Suppressor macrophage treated with lipopolysaccharide for 1 hour (primary cell): ENCODE measurements at regions not wholly inside any gene's neighbourhood (a gene's known extent, or its start where the extent isn't known, plus 50 kb on each side); places are given as distances from the start of the nearest gene placed in this dataset.

ENCODE experiments used
- DNase-seq, 3 donors: peaks; one replicate each; pipeline ENCODE4 v3.0.0-alpha.2; 2020 to 2022

DNA sequence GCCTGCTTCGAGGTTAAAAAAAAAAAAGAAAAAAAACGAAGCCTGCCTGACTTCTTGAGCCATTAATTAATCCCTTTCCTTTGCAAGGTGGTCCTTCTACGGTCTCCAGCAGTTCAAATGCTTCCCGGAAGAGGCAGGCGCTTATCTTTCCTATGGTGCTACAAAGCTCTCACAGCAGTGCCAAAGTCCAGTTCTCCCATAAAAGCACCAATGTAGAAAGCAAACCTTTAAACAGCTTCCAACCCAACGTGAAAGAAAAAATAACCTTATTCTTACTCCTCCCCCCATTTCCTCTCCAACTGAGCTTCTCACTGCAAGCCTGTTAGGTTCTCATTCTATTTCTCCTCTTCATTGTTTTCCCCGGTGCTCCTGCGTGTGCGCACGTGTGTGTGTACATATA is 317.4 kb upstream of the SOX11 start:
- no peak for DNase-seq

DNA sequence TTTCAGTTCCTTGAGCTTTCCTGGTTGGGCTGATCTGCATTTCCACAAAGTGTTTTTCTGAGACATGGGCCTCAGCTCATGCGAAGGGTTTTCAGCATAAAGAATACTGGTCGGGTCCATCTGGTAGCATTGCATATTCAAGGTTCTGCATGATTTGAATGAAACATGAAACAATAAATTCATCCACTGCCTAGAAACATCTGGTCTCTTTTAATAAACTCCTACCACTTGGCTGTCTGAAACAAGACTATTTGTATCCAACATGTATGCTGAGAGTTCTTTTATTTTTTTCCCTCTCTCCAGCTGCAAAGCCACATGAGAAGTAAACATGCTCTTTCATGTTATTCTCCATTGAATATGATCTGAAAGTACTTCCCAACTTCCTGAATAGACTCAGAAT is 314.9 kb upstream of the SOX11 start:
- DNase-seq: no peak

DNA sequence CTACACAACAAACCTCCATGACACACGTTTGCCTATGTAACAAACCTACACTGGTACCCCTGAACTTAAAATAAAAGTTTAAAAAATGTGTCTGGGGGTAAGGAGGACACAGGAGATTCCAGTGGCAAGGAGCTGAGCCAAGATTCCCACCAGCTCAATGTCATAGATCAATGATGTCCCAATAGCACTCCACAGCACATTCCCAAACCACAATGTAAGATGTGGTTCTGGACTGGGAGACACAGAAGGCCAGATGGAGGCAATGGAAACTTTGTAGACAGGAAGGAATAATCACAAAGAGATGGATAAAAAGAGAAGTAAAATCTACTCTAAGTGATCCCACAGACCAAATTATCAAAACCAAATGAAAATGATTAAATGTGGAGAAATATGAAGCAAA is 312.4 kb upstream of the SOX11 start:
- no peak for DNase-seq

DNA sequence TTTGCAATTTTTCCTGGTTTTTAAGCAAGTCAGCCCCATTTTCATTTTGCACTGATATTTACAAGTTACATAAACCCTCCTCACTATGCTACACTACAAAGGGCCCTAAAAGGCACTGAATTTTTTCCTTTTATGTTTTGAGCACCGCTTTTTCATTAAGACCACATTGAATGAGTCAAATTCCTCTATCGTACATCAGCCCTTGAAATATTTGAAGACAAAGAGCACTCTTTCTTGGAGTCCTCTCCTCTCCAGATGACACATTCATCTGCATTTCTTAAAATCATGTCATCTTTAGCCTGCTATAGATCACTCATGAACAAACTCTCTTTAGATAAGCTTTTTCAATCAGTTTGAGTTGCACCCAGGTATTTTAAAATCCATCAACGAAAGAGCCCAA is 306.6 kb upstream of the SOX11 start:
- no peak for DNase-seq

DNA sequence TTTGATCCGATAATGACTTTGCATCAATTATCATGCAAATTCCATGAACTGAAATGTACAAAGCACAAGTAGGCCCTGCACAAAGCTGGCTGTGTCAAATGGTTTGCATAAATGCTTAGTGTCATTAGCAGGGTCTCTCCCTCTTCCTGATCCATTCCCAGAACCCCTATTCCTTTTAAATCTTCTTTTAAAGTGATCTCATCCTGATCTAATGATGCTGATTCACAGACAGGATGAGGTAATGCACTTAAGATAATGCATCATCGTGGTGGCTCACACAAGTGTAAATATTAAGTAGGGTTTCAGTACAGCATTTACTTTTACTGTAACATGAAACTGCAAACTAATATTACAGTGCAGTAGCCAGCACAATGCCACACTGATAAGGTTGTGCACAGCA is 304.8 kb upstream of the SOX11 start:
- no peak for DNase-seq

DNA sequence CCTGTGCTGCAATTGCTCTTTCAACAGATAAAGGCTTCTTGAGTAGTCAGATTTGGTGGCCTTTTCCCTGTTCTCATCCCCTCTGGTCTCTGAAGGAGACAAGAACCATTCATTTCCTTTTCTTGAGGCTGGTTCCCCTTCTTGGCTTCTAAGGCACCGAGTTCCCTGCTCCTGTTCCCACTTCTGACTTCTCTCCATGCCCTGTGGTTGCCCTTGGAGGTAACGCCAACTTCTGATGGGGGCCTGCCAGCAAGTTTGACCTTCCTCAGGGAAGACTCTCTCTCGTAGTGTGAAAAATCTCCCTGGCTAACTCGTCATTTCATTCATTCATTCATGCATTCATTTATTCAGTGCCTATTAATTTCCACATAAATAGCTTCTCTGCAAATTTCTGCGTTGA is 302.4 kb upstream of the SOX11 start:
- no peak for DNase-seq

DNA sequence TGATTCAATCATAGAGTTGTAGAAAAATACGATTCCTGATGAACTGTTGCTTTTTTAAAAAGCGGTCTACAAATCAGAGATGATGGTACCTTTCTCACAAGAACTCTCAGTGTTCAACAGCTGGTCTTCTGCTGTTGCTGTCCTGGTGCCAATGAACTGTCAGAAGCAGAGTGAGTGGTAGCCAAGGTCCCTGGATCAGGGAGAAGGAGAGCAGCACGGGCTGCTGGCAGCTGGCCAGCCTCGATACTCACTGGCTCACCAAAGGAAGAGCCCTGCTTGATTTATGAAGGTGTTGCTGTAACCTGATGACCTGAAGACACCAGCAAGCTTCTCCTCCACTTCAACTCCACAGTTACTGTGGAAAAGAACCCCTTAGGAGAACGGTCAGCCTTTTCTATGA is 300.8 kb upstream of the SOX11 start:
- no peak for DNase-seq

DNA sequence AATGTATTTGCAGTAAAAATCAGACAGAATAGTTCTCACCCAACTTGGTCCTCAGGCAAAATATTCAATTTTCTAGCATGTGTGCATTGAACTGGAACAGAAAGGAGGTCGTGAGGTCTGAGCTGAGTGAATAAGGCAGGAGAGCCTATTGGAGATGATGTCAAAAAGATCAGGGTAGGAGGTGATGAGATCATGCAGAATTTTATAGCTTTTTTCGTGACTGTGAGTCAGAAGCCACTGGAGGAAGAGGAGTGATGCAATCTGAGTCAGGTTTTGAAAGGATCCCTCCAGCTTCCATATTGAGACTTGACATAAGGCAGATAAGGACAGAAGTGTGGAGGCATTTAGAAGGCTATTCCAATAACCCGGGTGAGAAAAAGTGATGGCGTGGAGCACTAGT is 299.5 kb upstream of the SOX11 start:
- peak; percentile 1 to 34 (median 17) for DNase-seq

DNA sequence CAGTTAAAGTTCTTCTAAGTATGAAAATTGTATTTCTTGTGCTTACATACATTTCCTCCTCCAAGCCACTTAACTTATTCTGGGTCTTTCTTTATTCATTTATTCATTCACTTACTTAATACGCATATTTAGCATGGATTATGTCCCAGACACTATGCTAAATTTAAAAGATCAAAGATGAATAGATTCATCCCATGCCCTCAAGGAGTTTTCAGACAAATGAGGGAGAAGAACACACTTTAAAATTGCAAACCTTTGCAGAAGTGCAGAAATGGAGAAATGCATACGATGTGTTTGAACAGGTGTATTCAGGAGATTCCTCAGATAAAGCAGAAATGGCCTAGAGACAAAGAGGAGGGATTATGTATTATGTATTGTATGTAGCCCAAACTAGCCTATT is 298.7 kb upstream of the SOX11 start:
- DNase-seq: no peak

DNA sequence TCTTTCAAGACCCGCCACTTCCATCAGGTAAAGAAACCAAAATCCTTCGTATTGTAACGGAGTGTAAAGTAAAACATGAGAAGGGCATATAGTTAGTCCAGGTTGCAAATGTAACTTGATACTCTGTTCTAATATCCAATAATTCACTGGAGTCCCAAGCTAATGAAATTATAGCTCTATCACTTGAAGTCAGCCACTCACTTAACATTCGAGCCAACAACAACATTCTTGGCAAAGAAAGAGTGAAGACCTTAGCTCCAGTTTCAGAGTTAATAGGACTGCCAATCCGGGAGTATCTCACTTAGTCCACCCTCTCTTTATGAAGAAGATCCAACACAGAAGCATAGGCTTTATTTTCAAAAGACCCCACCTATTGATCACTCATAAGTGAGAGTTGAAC is 298.0 kb upstream of the SOX11 start:
- no peak for DNase-seq

DNA sequence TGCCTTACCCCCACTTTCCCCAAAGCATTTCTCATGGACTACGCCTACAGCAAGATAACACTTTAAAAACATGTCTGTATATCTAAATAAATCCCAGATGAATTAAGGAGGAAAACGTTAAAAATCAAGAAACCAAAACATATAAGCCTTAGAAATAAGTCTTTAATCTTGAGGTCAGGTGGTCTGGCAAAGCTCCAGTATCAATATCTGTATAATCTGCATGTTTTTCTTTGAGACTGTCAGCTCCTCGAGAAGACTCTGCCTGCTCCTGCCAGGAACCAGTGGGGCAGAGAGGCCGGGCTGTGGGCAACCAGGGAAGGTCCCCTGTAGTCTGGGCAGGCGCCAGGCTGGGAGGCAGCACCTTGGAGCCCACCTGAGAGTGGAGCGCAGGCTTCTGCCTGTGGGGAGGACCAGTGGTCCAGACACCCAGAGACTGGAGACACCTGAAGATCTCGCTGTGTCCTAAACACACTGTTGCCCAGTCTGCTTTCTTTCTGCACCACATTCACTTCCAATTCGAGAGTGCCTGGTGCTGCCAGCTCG is 291.0 kb upstream of the SOX11 start:
- no peak for DNase-seq

DNA sequence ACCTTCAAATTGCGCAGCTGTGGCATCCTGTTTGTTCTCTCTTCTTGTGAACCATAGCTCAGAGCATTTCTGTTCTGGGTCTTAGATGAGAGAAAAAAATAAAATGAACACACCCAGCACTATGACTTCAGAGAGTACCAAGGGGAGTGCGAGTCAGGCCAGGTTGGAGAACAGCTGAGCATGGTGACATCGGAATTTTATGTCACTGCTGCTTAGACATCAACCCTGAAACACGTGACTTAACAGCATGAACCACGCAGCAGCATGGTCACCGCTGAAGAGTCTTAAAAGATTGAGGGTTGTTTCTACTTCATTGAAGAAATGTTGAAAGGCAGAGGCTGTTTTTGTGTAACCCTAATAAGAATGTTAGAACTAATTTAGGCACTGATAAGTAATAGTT is 288.8 kb upstream of the SOX11 start:
- DNase-seq: no peak

DNA sequence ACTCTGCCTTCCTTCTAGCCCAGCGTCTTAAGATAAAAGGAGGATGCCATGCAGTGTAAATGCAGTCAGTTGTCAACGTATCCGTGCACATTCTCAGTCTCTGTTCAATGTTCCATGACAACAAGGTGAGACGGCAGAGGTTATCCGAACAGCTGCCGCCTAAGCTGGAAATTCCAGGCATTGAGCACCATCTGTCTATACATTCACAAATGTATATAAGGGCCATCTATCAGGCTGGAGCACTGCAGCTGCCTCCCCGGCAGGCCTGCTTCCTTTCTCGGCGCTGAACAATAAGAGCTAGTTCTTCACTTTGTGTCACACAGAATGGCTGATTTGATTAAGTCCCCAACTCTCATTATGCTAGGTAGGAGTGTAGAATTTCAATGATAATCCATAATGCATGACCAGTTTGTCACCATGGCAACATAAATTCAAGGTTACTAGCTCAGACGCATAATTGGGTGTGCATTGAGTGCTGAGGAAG is 282.2 kb upstream of the SOX11 start:
- DNase-seq: no peak

DNA sequence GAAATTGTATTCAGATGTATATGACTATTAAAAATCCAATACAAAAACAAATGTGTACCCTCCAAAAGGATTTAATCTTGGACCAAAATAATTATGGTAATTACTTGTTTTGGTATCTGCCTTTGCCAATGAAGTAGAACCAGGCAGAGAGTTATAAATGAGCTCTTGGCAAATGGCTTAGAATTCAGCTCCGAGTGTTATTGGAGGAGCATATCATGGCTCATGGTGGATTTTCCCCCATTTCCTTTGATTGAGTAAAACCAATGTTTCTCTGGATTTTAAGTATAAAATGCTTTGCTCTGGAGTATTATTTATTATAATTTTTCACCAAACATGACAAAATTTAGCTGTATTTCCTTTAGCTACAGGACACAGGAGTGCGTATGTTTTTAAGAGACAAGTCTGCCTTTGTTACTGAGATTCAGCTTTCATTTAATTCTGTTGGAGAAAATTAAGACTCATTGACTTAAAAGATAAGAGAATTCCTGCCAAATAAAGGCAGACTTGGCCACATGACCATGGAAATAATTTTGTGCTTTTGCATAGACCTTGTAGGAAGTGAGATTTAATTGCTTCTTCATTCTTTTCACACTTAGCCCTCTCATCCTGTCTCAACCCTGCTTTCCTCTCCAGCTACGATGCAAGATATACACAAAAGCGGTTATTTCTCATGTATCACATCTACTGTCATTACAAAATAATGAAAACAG is 281.0 kb upstream of the SOX11 start:
- no peak for DNase-seq

DNA sequence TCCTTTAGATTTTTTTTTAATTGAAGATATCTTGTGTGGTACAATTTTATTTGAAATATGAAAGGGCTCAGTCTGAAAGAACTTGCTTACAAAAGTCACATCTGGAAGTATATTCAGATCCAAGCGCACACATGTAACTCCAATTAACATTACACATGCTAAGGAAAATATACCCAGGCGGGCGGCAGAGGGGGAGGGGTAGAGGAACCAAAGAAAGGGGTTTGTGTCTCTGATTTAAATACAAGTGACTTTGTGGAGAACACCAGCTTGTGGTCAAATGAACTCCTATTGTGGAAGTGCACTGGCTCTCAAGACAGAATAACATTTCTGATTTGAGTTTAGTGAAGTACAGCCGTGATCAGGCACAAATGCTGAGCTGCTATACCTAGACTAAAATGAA is 280.2 kb upstream of the SOX11 start:
- no peak for DNase-seq

DNA sequence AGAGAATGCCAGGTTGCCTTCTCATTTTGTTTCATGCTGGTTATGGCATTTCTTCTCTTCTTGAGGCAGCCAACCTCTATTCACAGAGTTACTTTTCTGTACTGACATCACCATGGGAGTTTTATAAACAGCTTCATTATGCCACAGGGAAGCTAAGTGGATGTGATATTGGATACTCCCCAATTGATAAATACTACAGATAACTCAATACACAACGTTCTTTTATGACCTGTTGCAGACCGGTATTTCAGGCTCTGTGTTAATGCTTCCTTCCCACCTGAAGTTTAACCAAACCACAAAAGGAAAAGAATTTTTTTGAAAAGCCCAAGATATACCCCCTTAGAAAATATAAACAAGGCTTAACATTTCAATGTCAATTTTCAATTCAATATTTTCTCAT is 258.3 kb upstream of the SOX11 start:
- DNase-seq: no peak

DNA sequence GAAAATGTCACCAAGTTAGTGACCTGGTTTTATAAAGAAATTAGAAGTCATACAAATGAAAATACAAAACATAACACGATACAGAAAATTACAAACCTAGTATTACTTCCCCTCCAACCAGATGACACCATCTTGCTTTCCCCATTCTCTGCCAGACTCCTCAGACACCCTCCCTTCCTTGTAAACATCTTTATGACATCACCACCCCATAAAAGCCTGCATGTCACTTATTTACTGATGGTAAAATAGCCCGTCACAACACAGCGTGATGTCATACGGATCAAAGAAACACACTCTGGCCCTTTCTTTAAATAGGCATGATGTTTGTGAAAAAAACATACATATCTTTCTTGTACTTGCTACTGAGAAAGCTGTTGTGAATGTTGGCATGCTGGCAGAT is 254.8 kb upstream of the SOX11 start:
- no peak for DNase-seq

DNA sequence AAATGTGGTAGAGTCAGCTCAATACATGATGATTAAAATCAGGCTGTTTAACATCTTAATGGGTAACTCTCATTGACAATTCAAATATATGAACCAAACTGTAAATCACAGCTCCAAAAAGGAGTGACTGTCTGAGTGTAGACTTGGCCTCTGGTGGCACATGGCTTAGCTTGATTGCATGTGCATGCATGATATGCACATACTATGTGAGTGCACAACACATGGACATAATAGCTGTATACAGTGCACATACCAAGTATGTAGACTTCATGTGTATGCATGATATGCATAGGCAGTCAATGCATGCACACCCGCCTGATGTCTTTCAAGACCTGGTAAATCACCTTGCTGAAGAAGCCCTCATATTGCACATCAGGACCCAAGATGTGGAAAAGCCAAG is 252.0 kb upstream of the SOX11 start:
- no peak for DNase-seq

DNA sequence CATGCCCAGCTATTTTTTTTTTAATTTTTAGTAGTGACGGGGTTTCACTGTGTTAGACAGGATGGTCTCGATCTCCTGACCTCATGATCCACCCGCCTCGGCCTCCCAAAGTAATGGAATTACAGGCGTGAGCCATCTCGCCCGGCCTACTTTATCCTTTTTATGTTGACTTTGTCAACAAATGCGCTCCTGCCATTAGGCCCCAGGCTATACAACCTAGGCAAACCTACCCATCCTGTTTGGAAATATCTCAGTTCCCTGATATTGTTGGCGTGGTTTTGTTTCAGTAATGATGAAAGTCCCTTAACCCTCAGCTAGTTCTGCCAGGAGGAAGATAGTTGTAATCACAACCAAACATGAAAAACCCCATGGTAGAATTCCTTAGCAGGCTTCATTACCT is 249.4 kb upstream of the SOX11 start:
- no peak for DNase-seq

DNA sequence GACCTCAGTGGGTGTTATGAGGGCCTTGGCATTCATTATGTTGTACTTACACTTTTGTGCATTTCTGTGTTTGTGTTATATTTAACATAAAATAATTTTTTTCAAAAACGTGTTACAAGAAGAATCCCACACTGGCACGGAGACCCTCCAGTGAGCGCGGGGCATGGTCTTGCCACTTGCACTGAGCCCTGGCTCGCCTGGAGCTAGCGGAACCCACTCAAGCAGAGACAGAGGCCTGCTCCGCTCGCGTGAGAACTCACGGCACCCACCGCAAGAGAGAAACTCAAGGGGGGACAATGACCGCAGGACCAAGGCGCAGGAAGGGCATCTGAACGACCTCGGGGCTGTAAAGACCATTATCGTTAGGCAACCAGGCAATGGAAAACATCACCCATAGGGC is 248.0 kb upstream of the SOX11 start:
- no peak for DNase-seq

DNA sequence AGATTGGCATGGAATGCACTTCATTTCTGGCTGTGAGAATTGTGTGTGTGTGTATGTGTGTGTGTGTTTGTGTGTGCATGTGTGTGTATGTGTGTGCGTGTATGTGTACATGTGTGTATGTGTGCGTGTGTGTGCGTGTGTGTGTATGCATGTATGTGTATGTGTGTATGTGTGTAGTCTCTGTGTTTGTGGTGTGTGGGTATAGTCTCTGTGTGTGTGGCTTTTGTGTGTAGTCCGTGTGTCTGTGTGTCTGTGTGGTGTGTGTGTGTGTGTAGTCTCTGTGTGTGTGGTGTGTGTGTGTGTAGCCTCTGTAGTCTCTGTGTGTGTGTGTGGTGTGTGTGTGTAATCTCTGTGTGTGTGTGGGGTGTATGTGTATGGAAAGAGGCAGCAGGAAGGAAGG is 247.3 kb upstream of the SOX11 start:
- DNase-seq: no peak

DNA sequence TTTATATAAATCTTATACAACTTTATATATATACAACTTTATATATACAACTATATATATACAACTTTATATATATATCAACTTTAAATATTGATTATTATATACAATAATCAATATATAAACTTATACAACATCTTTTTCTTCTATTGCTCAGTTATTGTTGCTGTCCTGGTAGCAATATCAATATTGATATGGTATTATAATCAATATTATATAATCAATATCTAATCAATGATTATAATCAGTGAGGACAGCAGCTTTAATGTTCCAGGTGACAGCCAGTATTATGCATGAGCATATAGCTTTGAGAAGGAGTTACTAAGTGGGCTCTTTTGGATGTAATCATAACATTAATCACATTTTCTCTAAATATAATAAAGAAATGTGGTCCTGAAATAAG is 242.3 kb upstream of the SOX11 start:
- no peak for DNase-seq

DNA sequence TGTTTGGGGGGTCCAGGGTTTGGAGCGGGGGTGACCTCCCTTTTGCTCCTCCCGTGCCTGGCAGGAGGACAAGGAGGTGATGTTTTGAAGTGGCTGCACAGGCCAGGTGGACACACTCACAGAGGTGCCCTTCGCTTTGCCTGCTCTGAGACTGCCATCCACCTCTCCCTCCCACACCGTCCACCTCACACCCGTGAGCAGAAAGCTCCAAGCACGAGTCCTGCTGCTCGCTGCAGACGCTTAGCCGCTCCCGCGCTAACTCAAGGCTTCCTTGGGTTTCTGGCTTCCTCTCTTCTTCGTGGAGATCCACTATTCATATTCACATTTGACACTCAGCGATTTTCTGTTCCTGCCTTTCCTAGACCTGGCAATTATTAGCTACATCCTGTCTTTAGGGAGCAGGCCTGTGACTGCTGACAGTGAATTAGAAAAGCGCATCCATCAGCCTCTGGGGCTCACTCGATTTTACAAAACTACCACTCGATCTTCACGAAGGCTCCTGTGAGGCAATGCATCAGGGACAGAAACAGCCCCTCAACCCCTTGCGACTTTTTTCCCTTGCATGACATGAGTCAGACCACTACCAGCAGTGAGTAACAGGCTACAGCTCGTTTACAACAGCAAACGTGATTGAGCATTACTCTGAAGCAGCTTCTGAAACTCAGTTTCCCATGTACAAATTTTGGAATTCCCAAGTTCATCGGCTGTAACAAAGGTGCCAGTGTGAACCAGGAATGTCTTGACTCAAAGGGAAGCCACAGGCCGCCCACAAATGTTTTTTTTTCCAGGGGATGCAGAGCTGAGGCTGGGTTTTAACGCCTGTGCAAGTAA is 238.7 kb upstream of the SOX11 start:
- DNase-seq: no peak

DNA sequence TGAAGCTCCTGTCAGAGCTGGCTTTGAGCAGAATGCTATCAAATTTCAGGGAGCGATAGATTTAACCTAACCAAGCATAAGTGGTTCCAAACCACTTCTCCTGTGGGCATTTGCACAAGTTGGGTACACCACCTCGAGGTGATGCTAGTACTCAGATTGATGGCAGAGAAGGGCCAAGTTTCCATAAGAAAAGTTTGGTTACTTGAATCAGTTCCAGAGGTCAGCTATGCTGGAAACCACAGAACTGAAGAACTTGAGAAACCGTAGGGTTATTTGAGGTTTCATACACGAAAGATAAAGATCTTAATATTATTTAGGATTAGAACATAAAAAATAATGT is 238.2 kb upstream of the SOX11 start:
- DNase-seq: no peak

DNA sequence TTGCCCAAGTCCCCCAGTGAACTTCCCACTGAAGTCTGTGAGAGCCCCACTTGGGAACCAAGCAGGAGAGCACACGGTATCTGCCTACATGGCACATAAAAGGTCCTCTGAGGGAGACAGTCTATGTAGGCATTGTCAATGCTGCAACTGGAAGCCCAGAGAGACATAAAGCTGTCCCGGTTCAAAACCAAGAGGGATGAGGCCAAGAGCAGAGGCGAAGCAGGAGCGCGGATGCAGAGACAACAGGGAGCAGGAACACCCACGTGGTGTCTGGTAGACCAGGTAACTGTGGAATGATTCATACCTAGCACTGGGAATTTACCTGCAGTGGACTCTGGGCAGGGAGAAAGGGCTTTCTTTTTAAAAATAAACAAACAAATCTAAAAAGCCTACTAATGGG is 233.1 kb upstream of the SOX11 start:
- DNase-seq: no peak
